GM18502 (cell line): ENCODE measurements at regions not wholly inside any gene's neighbourhood (a gene's known extent, or its start where the extent isn't known, plus 50 kb on each side); places are given as distances from the start of the nearest gene placed in this dataset.
A peak's percentile ranks its signal among the peaks of the same experiment; 100 is the strongest.

Experiments
- ATAC-seq: cut with Tn5 transposase; IDR thresholded peaks from one replicate; pipeline ENCODE4 v1.9.1; 2021; ENCODE audit warnings: mild to moderate bottlenecking; ENCODE audit not compliant: unreplicated experiment, poor library complexity

DNA sequence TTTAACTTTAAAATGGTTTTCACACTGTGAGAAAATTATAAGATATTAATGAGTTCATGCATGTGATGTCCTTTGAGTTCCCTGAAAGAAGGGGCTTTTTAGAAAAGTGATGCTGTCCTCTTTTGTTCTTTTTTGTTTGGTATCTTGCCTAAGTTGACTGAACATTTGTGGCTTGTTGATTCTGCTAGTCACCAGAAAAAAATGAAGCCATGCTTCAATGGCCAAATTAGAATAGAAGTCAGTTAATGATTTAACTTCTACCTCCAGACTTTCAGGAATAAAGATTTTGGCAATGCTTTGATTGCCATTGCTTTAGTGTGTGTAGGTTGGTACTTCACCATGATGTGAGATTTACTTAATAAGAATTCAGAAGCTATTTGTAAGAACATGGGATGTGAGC is 260.6 kb upstream of the NECTIN3 start:
- no peak for ATAC-seq

DNA sequence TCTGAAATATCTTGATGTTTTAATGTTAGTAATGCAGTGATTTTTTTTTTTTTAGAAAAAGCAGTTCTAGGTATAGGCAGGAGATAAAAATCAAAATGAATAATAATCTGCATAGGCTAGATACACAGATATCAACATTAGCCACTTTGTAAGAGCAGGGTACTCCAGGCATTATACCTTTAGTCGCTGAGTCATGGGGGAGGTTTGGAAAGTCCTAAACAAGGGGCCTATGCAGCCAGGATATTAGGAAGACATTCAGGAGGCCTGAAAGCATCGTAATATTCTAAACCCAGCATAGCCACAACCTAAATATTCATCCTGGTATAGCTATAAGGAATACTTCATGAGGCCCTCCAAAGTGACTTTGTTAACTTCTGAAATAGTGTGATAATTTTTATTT is 258.1 kb upstream of the NECTIN3 start:
- ATAC-seq, result no peak

DNA sequence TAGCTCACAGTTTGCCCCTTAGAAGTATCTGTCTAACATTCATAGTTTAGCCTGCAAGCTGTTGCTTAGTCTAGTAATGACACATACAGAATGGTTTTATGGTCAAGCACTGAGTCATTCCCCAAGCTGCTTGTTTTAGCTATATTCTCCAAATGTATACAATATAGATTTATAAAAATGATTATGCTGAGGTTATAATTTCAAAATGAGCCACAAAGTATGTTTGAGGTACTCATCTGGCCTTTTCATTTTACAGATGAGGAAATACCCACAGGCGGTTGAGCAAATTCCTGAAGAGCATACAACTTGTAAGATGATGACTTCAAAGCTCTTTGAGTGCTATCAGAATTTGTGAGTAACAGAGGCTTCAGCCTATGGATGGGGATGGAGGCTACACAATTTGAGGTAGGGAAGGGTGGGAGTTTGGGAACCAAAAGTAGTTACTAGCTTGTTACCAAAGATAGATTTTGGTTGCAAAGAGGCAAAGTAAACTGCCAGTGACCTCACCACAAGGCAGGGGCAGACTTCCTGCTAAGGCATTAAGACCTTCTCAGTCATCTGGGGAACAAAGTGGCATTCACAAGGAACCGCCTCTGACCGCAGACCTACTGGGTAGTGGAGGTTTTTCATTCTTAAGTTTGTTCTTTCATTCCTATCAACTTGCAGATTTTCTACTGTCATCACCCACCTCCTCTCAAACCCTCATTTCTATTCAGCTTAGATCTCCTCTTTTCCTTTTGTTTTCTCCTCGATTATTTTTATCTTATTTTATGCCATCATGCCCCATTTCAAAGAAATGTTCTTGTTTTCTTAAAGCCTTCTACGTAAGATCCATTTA is 257.2 kb upstream of the NECTIN3 start:
- ATAC-seq, result peak; percentile 89

DNA sequence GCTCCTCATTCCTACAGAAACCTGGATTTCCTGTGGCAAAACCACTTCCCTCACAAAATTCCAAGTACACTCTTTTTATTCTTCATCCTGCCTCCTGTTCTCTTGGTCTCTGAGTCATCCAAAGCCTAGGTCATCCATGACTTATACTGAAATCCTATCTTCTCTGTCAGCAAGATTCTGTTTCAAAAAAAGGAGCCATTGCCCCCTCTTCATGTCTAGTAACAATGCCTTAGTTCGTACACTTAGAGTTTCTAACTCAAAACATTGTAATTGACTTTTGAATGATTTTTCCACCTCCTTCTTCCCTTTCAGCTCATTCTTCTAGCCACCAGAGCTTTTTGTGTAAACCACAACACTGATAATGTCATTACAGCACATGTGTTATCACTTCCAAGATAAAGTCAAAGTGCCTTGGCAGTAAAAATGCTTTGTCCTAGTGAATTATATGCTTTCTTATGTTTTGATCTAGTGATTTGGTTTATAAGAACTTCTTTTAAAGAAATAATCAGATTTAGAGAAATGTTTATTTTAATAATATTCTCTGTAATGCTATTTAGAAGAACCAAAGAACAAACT is 256.5 kb upstream of the NECTIN3 start:
- no peak for ATAC-seq

GRCh38 chr3:110816008-110816407 is 255.6 kb upstream of the NECTIN3 start:
- peak; percentile 45 for ATAC-seq

DNA sequence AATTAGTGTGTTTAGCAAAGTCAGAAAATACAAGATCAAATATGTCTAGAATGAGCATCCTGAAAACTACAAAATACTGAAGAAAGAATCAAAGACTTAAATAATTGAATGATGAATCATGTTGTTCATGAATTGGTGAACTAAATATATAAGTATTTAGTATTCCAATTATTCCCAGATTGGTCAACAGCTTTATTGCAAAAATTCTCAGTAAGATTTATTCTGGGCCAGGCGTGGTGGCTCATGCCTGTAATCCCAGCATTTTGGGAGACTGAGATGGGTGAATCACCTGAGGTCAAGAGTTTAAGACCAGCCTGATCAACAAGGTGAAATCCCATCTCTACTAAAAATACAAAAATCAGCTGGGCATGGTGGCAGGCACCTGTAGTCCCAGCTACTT is 250.0 kb upstream of the NECTIN3 start:
- ATAC-seq, result no peak

DNA sequence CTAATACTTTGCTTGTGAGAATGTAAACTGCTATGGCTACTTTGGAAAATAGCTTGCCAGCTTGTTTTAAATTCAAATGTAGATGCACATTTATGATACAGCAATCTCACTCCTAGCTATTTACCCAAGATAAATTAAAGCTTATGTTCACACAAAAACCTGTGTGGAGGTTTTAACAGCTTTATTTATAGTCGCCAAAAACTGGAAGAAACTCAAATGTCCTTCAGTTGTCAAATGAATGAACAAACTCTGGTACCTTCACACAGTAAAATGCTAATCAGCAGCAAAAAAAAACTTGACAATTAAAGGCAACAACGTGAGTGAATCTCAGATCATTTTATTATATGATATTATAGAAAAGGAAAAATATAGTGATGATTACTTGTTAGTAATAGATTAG is 248.6 kb upstream of the NECTIN3 start:
- no peak for ATAC-seq

DNA sequence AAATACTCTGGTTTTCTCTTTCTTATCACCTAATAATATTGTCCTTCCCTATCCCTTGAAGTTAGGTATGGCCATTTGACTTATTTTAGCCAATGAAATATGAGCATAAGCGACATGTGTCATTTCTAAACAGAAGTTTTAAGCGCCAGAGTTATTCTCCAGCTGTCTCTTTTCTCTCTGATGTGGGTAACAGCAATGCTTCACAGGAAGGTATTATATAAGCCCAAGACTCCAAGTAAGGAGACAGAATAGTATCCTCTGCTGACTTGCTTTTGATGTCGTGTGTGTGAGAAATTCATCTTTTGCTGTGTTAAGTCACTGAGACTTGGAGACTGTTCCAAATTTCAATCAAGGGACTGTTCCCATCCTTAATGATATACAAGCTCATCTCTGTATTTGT is 224.6 kb upstream of the NECTIN3 start:
- no peak for ATAC-seq

GRCh38 chr3:110849064-110849463 is 222.6 kb upstream of the NECTIN3 start:
- ATAC-seq, result no peak

DNA sequence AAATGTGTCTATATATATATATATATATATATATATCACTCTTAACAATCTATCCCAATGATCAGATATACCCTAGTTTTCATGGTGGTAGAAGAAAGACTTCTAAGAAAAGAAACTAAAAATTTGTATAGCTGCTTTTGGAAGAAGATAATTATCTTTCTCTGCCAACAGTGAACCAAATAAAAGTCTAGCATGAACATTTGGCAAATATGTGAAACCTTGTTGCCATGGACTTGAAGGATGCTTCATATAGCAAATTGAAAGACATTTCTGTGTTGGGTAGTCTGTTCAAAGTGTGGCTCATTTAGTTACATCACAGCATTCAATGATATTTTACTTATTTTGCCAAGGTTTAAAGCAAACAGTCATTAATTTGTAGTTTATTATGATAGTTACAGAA is 219.9 kb upstream of the NECTIN3 start:
- no peak for ATAC-seq

- no peak for ATAC-seq
Measured at GRCh38 chr3:110855207-110855606, 216.4 kb upstream of the NECTIN3 start.

DNA sequence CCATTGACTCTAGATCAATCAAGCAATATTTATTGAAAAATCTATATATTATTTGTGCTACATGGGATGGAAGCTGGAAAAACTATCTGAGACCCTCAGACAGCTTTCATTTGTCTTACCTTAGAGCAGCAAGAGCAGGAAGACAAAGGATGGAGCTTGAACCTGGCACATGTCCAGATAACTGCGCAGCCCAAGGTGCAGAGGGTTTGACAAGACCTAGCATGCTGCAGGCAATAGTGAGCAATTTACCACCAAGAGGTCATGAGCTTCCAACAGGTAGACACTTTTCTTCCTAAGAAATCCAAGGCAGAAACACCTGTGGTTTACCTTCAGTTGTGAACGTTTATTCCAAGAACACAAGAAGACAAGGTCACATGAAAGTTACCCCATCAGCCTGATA is 214.7 kb upstream of the NECTIN3 start:
- ATAC-seq, result no peak

GRCh38 chr3:110858549-110858948 is 213.1 kb upstream of the NECTIN3 start:
- ATAC-seq, result no peak

DNA sequence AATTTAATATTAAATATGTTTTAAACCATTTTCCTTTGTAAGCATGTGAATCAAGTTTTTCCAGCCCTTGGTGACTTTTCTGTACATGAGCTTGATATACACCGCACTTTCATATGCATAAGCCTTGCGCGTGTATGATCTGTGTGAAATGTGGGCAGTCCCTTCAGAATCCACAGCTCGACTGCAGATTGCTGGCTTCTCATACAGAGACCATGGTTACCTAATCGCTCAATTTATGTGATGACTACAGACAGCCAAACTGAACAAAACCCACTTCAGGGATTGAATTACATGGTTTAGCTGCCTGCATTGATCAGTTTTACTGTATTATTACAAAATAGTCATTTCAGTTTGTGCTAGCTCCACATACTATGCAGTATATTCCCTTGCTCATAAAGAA is 212.3 kb upstream of the NECTIN3 start:
- no peak for ATAC-seq

GRCh38 chr3:110859993-110860392 is 211.6 kb upstream of the NECTIN3 start:
- no peak for ATAC-seq

- ATAC-seq, result no peak
Measured at GRCh38 chr3:110865934-110866333, 205.7 kb upstream of the NECTIN3 start.

GRCh38 chr3:110868106-110868505 is 203.5 kb upstream of the NECTIN3 start:
- no peak for ATAC-seq

DNA sequence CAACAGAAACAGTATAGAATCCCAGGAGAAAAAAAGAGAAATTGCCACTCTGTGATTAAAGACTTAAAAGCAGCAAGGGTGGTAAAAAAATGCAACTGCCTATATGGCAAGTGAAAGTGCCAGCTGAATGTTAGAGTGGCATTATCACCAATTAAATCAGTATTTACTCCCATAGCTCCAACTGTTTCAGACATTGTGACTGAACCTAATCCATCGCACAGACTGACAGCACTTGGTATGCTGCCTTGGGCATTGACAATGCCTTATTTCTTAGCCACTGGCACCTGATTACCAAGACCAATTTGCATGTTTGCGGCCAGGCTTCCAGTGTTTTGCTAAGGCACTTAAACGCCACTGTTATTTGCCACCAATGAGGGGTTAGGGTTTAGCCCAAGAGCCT is 201.9 kb upstream of the NECTIN3 start:
- no peak for ATAC-seq

DNA sequence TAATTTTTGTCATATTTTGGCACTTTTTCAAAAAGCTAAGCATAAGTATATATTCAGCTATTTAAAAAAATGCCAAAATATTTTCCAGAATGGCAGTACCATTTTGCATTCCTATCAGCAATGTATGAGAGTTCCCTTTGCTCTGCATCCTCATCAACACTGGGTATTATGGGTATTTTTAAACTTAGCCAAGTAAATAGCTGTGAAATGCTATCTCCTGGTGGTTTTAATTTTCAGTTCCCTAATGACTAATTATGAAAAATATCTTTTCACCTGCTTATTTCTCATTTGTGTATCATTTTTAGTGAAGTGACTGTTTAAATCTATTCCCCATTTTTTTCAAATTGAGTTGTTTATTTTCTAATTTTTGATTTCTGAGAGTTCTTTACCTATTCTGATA is 199.7 kb upstream of the NECTIN3 start:
- peak; percentile 50 for ATAC-seq

DNA sequence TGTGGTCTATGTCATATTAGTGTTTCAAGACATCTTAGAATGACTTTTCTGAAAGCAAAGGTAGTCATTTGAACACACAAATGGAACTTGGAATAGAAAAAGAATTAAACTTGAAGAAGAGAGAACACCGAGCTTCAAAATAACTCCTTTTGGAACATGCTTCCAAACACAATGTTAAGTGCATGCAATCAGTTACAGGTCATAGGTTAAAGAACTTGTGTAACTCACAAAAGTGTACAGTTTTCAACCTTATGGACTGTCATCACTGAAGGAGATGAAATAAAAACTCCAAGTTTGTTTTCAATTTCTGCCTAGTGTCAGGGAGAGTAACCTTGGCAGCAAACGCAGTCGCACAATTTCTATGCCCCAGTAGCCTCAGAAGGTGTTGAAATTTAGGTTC is 192.9 kb upstream of the NECTIN3 start:
- no peak for ATAC-seq

GRCh38 chr3:110881069-110881468 is 190.5 kb upstream of the NECTIN3 start:
- peak; percentile 92 for ATAC-seq

DNA sequence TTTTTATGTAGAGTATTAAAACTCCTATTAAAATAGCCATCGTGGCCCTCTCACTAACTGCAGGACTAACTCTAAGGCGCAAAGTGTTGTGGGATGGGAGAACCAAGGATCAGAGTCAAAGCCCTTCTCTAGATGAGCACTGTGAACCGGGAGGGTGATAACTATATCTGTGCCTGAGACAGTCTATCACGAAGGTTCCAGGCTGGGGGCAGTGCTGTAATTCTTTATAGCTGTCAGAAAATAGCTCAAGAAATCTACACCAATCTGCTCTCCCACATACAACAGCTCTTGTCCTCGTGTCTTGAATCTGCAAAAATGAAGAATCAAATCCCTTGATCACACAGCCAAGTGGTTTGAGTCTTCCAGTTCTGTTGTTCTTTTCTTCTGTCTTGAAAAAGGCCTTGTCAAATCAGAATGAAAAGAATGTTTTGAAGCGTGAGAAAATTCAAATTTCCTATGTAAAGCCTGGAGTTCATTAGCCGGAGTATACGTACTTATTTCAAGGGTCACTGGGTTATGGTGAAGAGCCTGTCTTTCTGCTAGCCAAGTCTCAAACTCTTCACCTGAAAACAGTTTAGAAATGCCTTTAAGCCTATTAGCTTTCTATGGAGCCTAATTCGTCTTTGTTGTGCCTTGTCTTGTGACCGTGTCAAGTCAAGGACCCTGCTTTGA is 185.3 kb upstream of the NECTIN3 start:
- ATAC-seq, result no peak
